Mesendoderm (in vitro differentiated cells): ENCODE measurements at regions not wholly inside any gene's neighbourhood (a gene's known extent, or its start where the extent isn't known, plus 50 kb on each side); places are given as distances from the start of the nearest gene placed in this dataset.

Source experiments
- DNase-seq: peaks from one replicate; pipeline ENCODE4 v3.0.0; 2013
- H2AK5ac ChIP-seq: 2 replicates; pipeline ENCODE4 v1.6.1; 2013; ENCODE audit warnings: low read length, inconsistent platforms
- H2BK120ac ChIP-seq: 2 replicates; pipeline ENCODE4 v1.6.1; 2013; ENCODE audit warnings: low read depth, mild to moderate bottlenecking, low read length, moderate library complexity, mixed read lengths
- H2BK15ac ChIP-seq: replicated peaks from 2 replicates; pipeline ENCODE4 v1.6.1; 2013; ENCODE audit warnings: low read depth, mild to moderate bottlenecking, moderate library complexity
- H2BK5ac ChIP-seq: 2 replicates; pipeline ENCODE4 v1.6.1; 2013; ENCODE audit warnings: low read length, inconsistent platforms
- H3K18ac ChIP-seq: 2 replicates; pipeline ENCODE4 v1.6.1; 2013; ENCODE audit warnings: mild to moderate bottlenecking, low read length, mixed read lengths
- H3K23ac ChIP-seq: one replicate; pipeline ENCODE4 v1.6.1; 2013; ENCODE audit warnings: low read length
- H3K27ac ChIP-seq: 2 replicates; pipeline ENCODE4 v1.5.1; 2013; ENCODE audit warnings: low read depth, mild to moderate bottlenecking, inconsistent platforms, low read length, moderate library complexity
- H3K27me3 ChIP-seq: 2 replicates; pipeline ENCODE4 v1.6.1; 2013; ENCODE audit warnings: low read length, control low read depth, mild to moderate bottlenecking, inconsistent platforms; ENCODE audit not compliant: insufficient read depth, poor library complexity
- H3K36me3 ChIP-seq: 2 replicates; pipeline ENCODE4 v1.6.1; 2013; ENCODE audit warnings: low read length, inconsistent platforms; ENCODE audit not compliant: control insufficient read depth, insufficient read depth
- H3K4ac ChIP-seq: one replicate; pipeline ENCODE4 v1.6.1; 2013; ENCODE audit warnings: low read depth, mild to moderate bottlenecking, low read length, moderate library complexity
- H3K4me1 ChIP-seq: 2 replicates; pipeline ENCODE4 v1.6.1; 2013; ENCODE audit warnings: low read depth, low read length, inconsistent platforms; ENCODE audit not compliant: control insufficient read depth
- H3K4me2 ChIP-seq: 2 replicates; pipeline ENCODE4 v1.6.1; 2013; ENCODE audit warnings: low read length
- H3K4me3 ChIP-seq: 2 replicates; pipeline ENCODE4 v1.5.1; 2013; ENCODE audit warnings: mild to moderate bottlenecking, low read length
- H3K56ac ChIP-seq: one replicate; pipeline ENCODE4 v1.6.1; 2013; ENCODE audit warnings: low read length
- H3K79me1 ChIP-seq: 2 replicates; pipeline ENCODE4 v1.6.1; 2013; ENCODE audit warnings: low read length, inconsistent platforms
- H3K79me2 ChIP-seq: 2 replicates; pipeline ENCODE4 v1.6.1; 2013; ENCODE audit warnings: mild to moderate bottlenecking, low read length; ENCODE audit not compliant: control insufficient read depth, insufficient read depth
- H3K9ac ChIP-seq: 2 replicates; pipeline ENCODE4 v1.6.1; 2013; ENCODE audit warnings: low read length, inconsistent platforms
- H4K5ac ChIP-seq: one replicate; pipeline ENCODE4 v1.6.1; 2013; ENCODE audit warnings: low read length
- H4K8ac ChIP-seq: one replicate; pipeline ENCODE4 v1.6.1; 2013; ENCODE audit warnings: low read depth, mild to moderate bottlenecking, control low read depth, low read length, moderate library complexity
- WGBS: extraction: QIAGEN DNeasy Blood & Tissue Kit; methylation state at CpG from one replicate; pipeline ENCODE4 v1.1.7; 2013; ENCODE audit warnings: low lambda C conversion rate, missing lambda C conversion rate; ENCODE audit not compliant: insufficient coverage; ENCODE audit errors: extremely low coverage; 5-methylcytosine and 5-hydroxymethylcytosine counted together

DNA sequence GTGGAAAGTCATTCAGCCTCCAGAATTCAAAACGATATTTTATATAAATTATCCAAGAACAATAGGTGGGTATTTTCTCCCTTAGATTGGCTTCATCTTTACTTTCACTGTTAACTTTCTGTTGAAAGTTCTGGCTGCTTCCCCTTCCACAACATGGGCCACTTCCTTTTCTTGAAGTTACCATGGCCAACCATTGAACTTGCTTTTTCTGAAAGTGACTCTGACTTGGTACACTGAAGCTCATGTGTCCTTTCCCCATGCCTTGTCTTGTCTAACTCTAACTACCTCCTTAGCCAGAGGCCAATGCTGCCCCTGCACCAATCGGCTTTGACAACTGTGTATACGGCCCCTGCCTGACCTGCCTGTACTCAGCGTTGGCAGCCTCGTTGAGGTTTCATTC lies 225.2 kb downstream of the FAT3 start:
- no peak overlapping the region for H3K56ac ChIP-seq
- H4K8ac ChIP-seq = no peak overlapping the region
- no peak for DNase-seq
- H2BK5ac ChIP-seq = no peak overlapping the region
- no peaks in the 10 kb centered on the region for H3K27me3 ChIP-seq
- H3K27ac ChIP-seq = no peak overlapping the region
- no peaks in the 10 kb centered on the region for H3K36me3 ChIP-seq
- H2AK5ac ChIP-seq = no peak overlapping the region
- no peak overlapping the region for H2BK120ac ChIP-seq
- no CpG with 5 or more reads among the region's 5 CpGs for WGBS
- H3K23ac ChIP-seq = no peak overlapping the region
- H3K4me3 ChIP-seq = no peak overlapping the region
- H3K9ac ChIP-seq = no peak overlapping the region
- no peak overlapping the region for H4K5ac ChIP-seq
- peaks cover 2% of the 10 kb centered on the region for H3K79me2 ChIP-seq
- no peak overlapping the region for H3K4ac ChIP-seq
- no peak overlapping the region for H2BK15ac ChIP-seq
- H3K79me1 ChIP-seq = peaks cover 5% of the 10 kb centered on the region
- no peak overlapping the region for H3K4me2 ChIP-seq
- no peak overlapping the region for H3K18ac ChIP-seq
- peaks cover 10% of the 10 kb centered on the region for H3K4me1 ChIP-seq

DNA sequence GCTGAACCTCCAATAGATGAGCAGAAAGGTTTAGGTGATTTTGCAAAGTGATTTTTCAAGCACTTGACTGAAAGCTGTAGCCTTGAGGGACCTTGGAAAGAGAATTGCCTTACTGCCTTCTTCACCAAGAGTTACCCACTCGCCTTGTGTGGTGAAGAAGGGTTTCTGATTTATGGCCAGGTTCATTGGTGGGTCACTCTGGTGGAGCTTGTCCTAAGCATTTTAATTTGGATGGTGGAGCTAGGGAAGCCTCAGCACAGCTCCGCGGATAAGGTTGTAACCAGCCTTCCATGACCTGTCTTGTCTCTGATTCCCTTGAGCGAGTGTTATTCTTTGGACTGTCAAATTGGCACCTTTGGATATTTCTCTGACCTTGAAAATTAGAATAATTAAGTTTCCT lies 226.4 kb downstream of the FAT3 start:
- peaks cover 2% of the 10 kb centered on the region for H3K79me2 ChIP-seq
- H2BK5ac ChIP-seq = no peak overlapping the region
- no peak overlapping the region for H3K23ac ChIP-seq
- no peak overlapping the region for H4K5ac ChIP-seq
- H4K8ac ChIP-seq = no peak overlapping the region
- H3K18ac ChIP-seq = no peak overlapping the region
- H3K4me1 ChIP-seq = peaks cover 2% of the 10 kb centered on the region
- no peak overlapping the region for H3K27ac ChIP-seq
- WGBS = no CpG with 5 or more reads among the region's 4 CpGs
- H3K9ac ChIP-seq = no peak overlapping the region
- H2BK15ac ChIP-seq = no peak overlapping the region
- no peak overlapping the region for H2AK5ac ChIP-seq
- no peaks in the 10 kb centered on the region for H3K27me3 ChIP-seq
- no peak overlapping the region for H3K4ac ChIP-seq
- H3K79me1 ChIP-seq = peaks cover 5% of the 10 kb centered on the region
- H3K56ac ChIP-seq = no peak overlapping the region
- DNase-seq = no peak
- no peak overlapping the region for H3K4me3 ChIP-seq
- H3K4me2 ChIP-seq = no peak overlapping the region
- no peak overlapping the region for H2BK120ac ChIP-seq
- H3K36me3 ChIP-seq = no peaks in the 10 kb centered on the region

DNA sequence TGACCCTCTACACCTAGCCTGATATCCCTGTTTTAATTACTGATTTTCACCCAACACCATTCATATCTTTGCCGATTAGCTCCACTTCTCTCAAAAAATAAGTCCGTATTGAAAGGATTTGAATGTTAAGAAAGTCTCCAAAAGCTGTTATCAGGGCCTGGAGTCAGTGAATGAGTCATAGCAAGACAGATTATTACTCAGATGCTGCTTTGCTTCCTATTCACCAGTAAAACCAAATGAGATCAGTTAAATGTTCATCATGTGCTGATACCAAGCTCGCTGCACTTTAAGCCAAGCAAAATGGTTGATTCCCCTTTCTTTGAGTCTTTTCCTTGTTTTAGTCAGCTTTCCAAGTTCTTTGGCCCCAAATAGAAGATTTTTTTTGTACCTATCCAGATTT lies 228.4 kb downstream of the FAT3 start:
- no peak overlapping the region for H3K23ac ChIP-seq
- H3K27ac ChIP-seq = no peak overlapping the region
- no peak overlapping the region for H2AK5ac ChIP-seq
- H3K4ac ChIP-seq = no peak overlapping the region
- no peak overlapping the region for H3K18ac ChIP-seq
- no peak overlapping the region for H4K5ac ChIP-seq
- no peak overlapping the region for H2BK120ac ChIP-seq
- H3K79me2 ChIP-seq = peaks cover 2% of the 10 kb centered on the region
- no peak overlapping the region for H3K56ac ChIP-seq
- H3K4me1 ChIP-seq = no peaks in the 10 kb centered on the region
- peaks cover 5% of the 10 kb centered on the region for H3K79me1 ChIP-seq
- no peak overlapping the region for H2BK5ac ChIP-seq
- H3K27me3 ChIP-seq = no peaks in the 10 kb centered on the region
- no peaks in the 10 kb centered on the region for H3K36me3 ChIP-seq
- H3K4me2 ChIP-seq = no peak overlapping the region
- DNase-seq = no peak
- no CpG with 5 or more reads among the region's 3 CpGs for WGBS
- H3K9ac ChIP-seq = no peak overlapping the region
- H2BK15ac ChIP-seq = no peak overlapping the region
- H4K8ac ChIP-seq = no peak overlapping the region
- no peak overlapping the region for H3K4me3 ChIP-seq

DNA sequence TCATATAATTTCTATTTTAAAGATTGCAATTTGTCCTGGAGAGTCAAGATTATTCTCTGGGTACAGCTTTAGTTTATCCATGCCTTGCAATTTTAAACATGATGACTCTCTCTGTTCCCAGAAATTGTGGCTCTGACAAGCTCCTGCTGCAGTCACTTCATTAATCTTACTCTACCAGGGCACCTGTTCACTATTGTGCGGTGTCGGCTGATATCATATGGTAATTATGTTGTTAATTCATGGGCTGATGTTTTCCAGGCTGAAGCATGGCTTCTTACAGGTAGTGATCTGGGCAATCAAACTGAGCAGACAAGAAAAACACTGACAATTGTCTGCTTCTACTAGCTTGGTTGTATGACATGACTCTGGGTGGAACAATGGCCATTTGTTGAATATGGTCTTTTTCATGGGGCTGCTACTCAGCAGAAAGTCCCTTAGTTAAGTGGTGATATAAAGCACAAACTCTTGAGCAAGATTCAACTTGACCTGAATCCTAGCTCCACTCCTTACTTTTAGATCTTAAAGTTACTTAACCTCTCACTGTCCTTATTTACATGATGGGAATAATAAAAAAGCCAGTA lies 230.7 kb downstream of the FAT3 start:
- no peak overlapping the region for H2BK5ac ChIP-seq
- no peaks in the 10 kb centered on the region for H3K79me2 ChIP-seq
- H3K36me3 ChIP-seq = no peaks in the 10 kb centered on the region
- H3K79me1 ChIP-seq = peaks cover 1% of the 10 kb centered on the region
- no peaks in the 10 kb centered on the region for H3K4me1 ChIP-seq
- no peak overlapping the region for H3K4me2 ChIP-seq
- no peak overlapping the region for H3K4me3 ChIP-seq
- no peak overlapping the region for H3K9ac ChIP-seq
- no peak for DNase-seq
- H3K23ac ChIP-seq = no peak overlapping the region
- no CpG with 5 or more reads among the region's 2 CpGs for WGBS
- no peak overlapping the region for H2AK5ac ChIP-seq
- no peak overlapping the region for H3K18ac ChIP-seq
- no peaks in the 10 kb centered on the region for H3K27me3 ChIP-seq
- no peak overlapping the region for H4K5ac ChIP-seq
- H4K8ac ChIP-seq = no peak overlapping the region
- no peak overlapping the region for H3K27ac ChIP-seq
- H3K56ac ChIP-seq = no peak overlapping the region
- H3K4ac ChIP-seq = no peak overlapping the region
- H2BK120ac ChIP-seq = no peak overlapping the region
- H2BK15ac ChIP-seq = no peak overlapping the region

DNA sequence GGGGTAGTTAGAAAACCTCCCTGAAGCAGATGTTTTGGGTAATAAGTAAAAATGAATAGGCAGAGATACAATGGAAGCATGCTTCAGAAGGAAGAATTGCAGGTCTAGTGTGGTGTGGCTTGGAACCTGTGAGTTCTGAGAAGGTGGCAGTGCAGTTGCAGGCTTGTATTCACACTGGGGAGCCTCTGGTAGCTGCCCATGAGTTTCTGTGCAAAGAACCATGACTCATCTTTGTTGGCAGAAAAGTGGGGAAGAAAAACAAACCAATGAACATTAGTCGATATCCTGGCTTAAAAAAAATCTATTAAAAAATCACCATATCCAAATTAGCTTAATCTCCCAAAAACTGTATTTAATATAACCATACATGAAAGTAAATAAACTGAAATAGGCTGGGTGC lies 232.6 kb downstream of the FAT3 start:
- WGBS = no CpG with 5 or more reads among the region's 1 CpG
- Histone ChIP-seq H3K79me1 (no peaks in the 10 kb centered on the region), H3K4me2 (no peak overlapping the region), H4K5ac (no peak overlapping the region), H3K27me3 (no peaks in the 10 kb centered on the region), H3K18ac (no peak overlapping the region), H3K36me3 (no peaks in the 10 kb centered on the region), H3K4me1 (peaks cover 5% of the 10 kb centered on the region), H3K9ac (no peak overlapping the region), H2BK120ac (no peak overlapping the region), H2BK15ac (no peak overlapping the region), H3K4me3 (no peak overlapping the region), H3K27ac (no peak overlapping the region), H3K56ac (no peak overlapping the region), H2AK5ac (no peak overlapping the region), H2BK5ac (no peak overlapping the region), H4K8ac (no peak overlapping the region), H3K4ac (no peak overlapping the region), H3K79me2 (no peaks in the 10 kb centered on the region), H3K23ac (no peak overlapping the region)
- DNase-seq = no peak

DNA sequence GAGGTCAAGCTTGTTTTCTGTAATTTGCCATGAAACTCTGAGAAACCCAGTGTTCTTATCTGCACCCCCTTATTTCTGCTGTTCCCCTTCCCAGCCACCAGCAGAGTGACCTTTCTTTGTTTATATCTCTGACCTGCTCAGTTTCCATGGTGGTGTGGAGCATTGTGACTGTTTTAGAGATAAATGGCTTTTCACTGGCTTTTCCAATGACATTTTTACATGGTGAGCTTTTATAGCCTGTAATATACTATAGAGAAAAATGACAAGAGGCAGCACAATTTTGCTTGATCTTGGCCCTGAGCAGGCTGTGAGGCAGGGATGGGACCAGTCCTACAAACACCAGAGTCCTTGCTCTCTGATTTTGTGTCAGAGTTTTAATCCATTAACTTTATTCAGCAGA lies 233.9 kb downstream of the FAT3 start:
- no peak overlapping the region for H3K4me3 ChIP-seq
- no peak for DNase-seq
- H3K56ac ChIP-seq = no peak overlapping the region
- no peak overlapping the region for H3K4me2 ChIP-seq
- no peak overlapping the region for H2AK5ac ChIP-seq
- no peak overlapping the region for H3K27ac ChIP-seq
- no peaks in the 10 kb centered on the region for H3K27me3 ChIP-seq
- H2BK15ac ChIP-seq = no peak overlapping the region
- H3K4me1 ChIP-seq = peaks cover 5% of the 10 kb centered on the region
- no peak overlapping the region for H3K4ac ChIP-seq
- H2BK5ac ChIP-seq = no peak overlapping the region
- H3K79me2 ChIP-seq = no peaks in the 10 kb centered on the region
- no peak overlapping the region for H3K18ac ChIP-seq
- no peak overlapping the region for H2BK120ac ChIP-seq
- no peak overlapping the region for H4K5ac ChIP-seq
- H3K23ac ChIP-seq = no peak overlapping the region
- H4K8ac ChIP-seq = no peak overlapping the region
- H3K79me1 ChIP-seq = peaks cover 2% of the 10 kb centered on the region
- no peak overlapping the region for H3K9ac ChIP-seq
- no peaks in the 10 kb centered on the region for H3K36me3 ChIP-seq
